ENCODE measurements at regions not wholly inside any gene's neighbourhood (a gene's known extent, or its start where the extent isn't known, plus 50 kb on each side); places are given as distances from the start of the nearest gene placed in this dataset.

GRCh38 chr5:145510769-145511168 is 324.4 kb downstream of the PRELID2 start:
- DNase-seq (ENCODE audit: low read depth in 2 of 3, low spot score in 2 of 3): no peak

- DNase-seq (ENCODE audit: low read depth in 2 of 3, low spot score in 2 of 3): no peak
Measured at GRCh38 chr5:145510324-145510723, 324.8 kb downstream of the PRELID2 start.

GRCh38 chr5:145509336-145510136 is 325.6 kb downstream of the PRELID2 start:
- no peak for DNase-seq (ENCODE audit: low read depth in 2 of 3, low spot score in 2 of 3)

- DNase-seq (ENCODE audit: low read depth in 2 of 3, low spot score in 2 of 3): no peak
Measured at GRCh38 chr5:145506185-145506850, 328.8 kb downstream of the PRELID2 start.

- DNase-seq (ENCODE audit: low read depth in 2 of 3, low spot score in 2 of 3): no peak
Measured at GRCh38 chr5:145502906-145503305, 332.2 kb downstream of the PRELID2 start.

- DNase-seq (ENCODE audit: low read depth in 2 of 3, low spot score in 2 of 3): no peak
Measured at GRCh38 chr5:145500710-145501109, 334.4 kb downstream of the PRELID2 start.

GRCh38 chr5:145499483-145499882 is 335.7 kb downstream of the PRELID2 start:
- DNase-seq (ENCODE audit: low read depth in 2 of 3, low spot score in 2 of 3): no peak

GRCh38 chr5:145497052-145497451 is 338.1 kb downstream of the PRELID2 start:
- no peak for DNase-seq (ENCODE audit: low read depth in 2 of 3, low spot score in 2 of 3)

- no peak for DNase-seq (ENCODE audit: low read depth in 2 of 3, low spot score in 2 of 3)
Measured at GRCh38 chr5:145495741-145496140, 339.4 kb downstream of the PRELID2 start.

- no peak for DNase-seq (ENCODE audit: low read depth in 2 of 3, low spot score in 2 of 3)
Measured at GRCh38 chr5:145495196-145495595, 339.9 kb downstream of the PRELID2 start.

- no peak for DNase-seq (ENCODE audit: low read depth in 2 of 3, low spot score in 2 of 3)
Measured at GRCh38 chr5:145493435-145493834, 341.7 kb downstream of the PRELID2 start.

GRCh38 chr5:145489516-145489915 is 345.6 kb downstream of the PRELID2 start:
- no peak for DNase-seq (ENCODE audit: low read depth in 2 of 3, low spot score in 2 of 3)

GRCh38 chr5:145484158-145484557 is 351.0 kb downstream of the PRELID2 start:
- DNase-seq (ENCODE audit: low read depth in 2 of 3, low spot score in 2 of 3): no peak

GRCh38 chr5:145483212-145483611 is 351.9 kb downstream of the PRELID2 start:
- DNase-seq (ENCODE audit: low read depth in 2 of 3, low spot score in 2 of 3): no peak

GRCh38 chr5:145479857-145480256 is 355.3 kb downstream of the PRELID2 start:
- no peak for DNase-seq (ENCODE audit: low read depth in 2 of 3, low spot score in 2 of 3)

- DNase-seq (ENCODE audit: low read depth in 2 of 3, low spot score in 2 of 3): no peak
Measured at GRCh38 chr5:145479271-145479670, 355.9 kb downstream of the PRELID2 start.

GRCh38 chr5:145478651-145479050 is 356.5 kb downstream of the PRELID2 start:
- no peak for DNase-seq (ENCODE audit: low read depth in 2 of 3, low spot score in 2 of 3)

GRCh38 chr5:145473042-145473642 is 362.0 kb downstream of the PRELID2 start:
- no peak for DNase-seq (ENCODE audit: low read depth in 2 of 3, low spot score in 2 of 3)

- no peak for DNase-seq (ENCODE audit: low read depth in 2 of 3, low spot score in 2 of 3)
Measured at GRCh38 chr5:145471831-145472612, 363.1 kb downstream of the PRELID2 start.

GRCh38 chr5:145471026-145471425 is 364.1 kb downstream of the PRELID2 start:
- DNase-seq (ENCODE audit: low read depth in 2 of 3, low spot score in 2 of 3): no peak

GRCh38 chr5:145470396-145470979 is 364.7 kb downstream of the PRELID2 start:
- no peak for DNase-seq (ENCODE audit: low read depth in 2 of 3, low spot score in 2 of 3)

All from hematopoietic multipotent progenitor cell (in vitro differentiated cells).